Upper lobe of right lung (tissue), 1 donor: ENCODE measurements at regions not wholly inside any gene's neighbourhood (a gene's known extent, or its start where the extent isn't known, plus 50 kb on each side); places are given as distances from the start of the nearest gene placed in this dataset.

Experiments used
- ATAC-seq: fragments of 200-7000 bp; cut with Tn5 transposase; one replicate; pipeline ENCODE4 v1.9.1; 2020; ENCODE audit warnings: mild to moderate bottlenecking, moderate library complexity
- DNase-seq: peaks from one replicate; pipeline ENCODE4 v3.0.0-alpha.2; 2020
- H3K27ac ChIP-seq: fragments of 200-600 bp; one replicate; pipeline ENCODE4 v1.8.0; 2022
- H3K27me3 ChIP-seq: fragments of 200-600 bp; one replicate; pipeline ENCODE4 v1.8.0; 2022; ENCODE audit warnings: mild to moderate bottlenecking
- H3K36me3 ChIP-seq: fragments of 200-600 bp; one replicate; pipeline ENCODE4 v1.8.0; 2022
- H3K4me1 ChIP-seq: fragments of 200-600 bp; one replicate; pipeline ENCODE4 v1.8.0; 2022
- H3K4me3 ChIP-seq: fragments of 200-600 bp; one replicate; pipeline ENCODE4 v1.8.0; 2022; ENCODE audit warnings: mild to moderate bottlenecking
- H3K9me3 ChIP-seq: fragments of 200-600 bp; one replicate; pipeline ENCODE4 v1.8.0; 2022
- CTCF ChIP-seq: fragments of 200-600 bp; IDR thresholded peaks from one replicate; pipeline ENCODE4 v1.8.0; 2022; ENCODE audit warnings: antibody characterized with exemption
- intact Hi-C: fragments of 100-400 bp; cut with DNase I; formaldehyde crosslinking; loops from one replicate; pipeline ENCODE4 v1.11.0; 2022
- donor health status: DM: no; HTN: yes; CAD: no; lungs with severe emphysema.

GRCh38 chr16:60463986-60464385 is 1572.3 kb downstream of the CDH8 start:
- TF ChIP-seq CTCF, result no peak
- Histone ChIP-seq H3K36me3 (no peaks in the 10 kb centered on the region), H3K27ac (no peak overlapping the region), H3K4me1 (no peaks in the 10 kb centered on the region), H3K4me3 (no peak overlapping the region), H3K27me3 (no peaks in the 10 kb centered on the region), H3K9me3 (no peaks in the 10 kb centered on the region)
- intact Hi-C loops, result no loop called here
- ATAC-seq (no peak), DNase-seq (no peak)

GRCh38 chr16:60459463-60459862 is 1576.8 kb downstream of the CDH8 start:
- Histone ChIP-seq H3K9me3 (no peaks in the 10 kb centered on the region), H3K27ac (no peak overlapping the region), H3K27me3 (no peaks in the 10 kb centered on the region), H3K36me3 (no peaks in the 10 kb centered on the region), H3K4me3 (no peak overlapping the region), H3K4me1 (no peaks in the 10 kb centered on the region)
- no peak for DNase-seq
- no peak for TF ChIP-seq CTCF
- ATAC-seq, result no peak
- intact Hi-C loops, result no loop called here

- TF ChIP-seq CTCF, result no peak
- H3K4me1 ChIP-seq, result no peaks in the 10 kb centered on the region
- no peaks in the 10 kb centered on the region for H3K9me3 ChIP-seq
- H3K4me3 ChIP-seq, result no peak overlapping the region
- no peak for DNase-seq
- no peak overlapping the region for H3K27ac ChIP-seq
- no peak for ATAC-seq
- intact Hi-C loops, result no loop called here
- H3K27me3 ChIP-seq, result no peaks in the 10 kb centered on the region
- no peaks in the 10 kb centered on the region for H3K36me3 ChIP-seq
These were observed 1578.0 kb downstream of the CDH8 start for GRCh38 chr16:60458255-60458654.

DNA sequence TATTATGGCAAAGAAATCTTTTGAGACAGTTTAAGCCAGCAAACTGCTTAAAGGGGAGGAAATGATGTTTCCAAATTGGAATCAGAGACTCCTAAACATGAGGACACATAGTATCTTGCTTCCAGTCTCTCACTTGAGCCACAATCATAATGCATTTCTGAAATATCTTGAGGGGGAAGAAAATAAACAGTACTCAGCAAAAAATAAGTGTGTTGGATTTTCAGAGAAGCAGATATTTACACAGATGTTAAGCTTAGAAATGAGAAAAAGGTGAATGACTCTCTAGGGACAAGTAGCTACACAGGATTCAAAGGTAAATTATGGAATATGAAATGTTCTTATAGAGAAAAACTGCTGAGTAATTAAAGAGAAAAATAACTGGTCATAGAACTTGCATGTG is 1583.6 kb downstream of the CDH8 start:
- H3K9me3 ChIP-seq, result no peaks in the 10 kb centered on the region
- H3K27ac ChIP-seq, result no peak overlapping the region
- DNase-seq, result no peak
- no peak for ATAC-seq
- H3K4me1 ChIP-seq, result no peaks in the 10 kb centered on the region
- H3K36me3 ChIP-seq, result no peaks in the 10 kb centered on the region
- intact Hi-C loops, result no loop called here
- H3K4me3 ChIP-seq, result no peak overlapping the region
- no peak for TF ChIP-seq CTCF
- no peaks in the 10 kb centered on the region for H3K27me3 ChIP-seq

DNA sequence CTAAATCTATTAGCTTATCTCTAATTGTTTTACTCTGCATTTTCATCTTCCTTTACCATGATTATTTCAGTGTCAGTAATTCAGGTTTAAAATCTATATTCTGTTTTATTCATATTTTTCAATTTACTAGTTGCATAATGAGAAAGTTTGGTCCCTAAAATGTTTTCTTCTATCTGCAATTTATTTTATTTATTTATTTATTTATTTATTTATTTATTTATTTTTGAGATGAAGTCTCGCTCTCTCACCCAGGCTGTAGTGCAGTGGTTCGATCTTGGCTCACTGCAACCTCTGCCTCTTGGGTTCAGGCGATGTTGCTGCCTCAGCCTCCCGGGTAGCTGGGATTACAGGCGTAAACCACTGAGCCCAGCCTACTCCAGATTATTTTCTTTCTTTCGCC is 1597.3 kb downstream of the CDH8 start:
- no peak for TF ChIP-seq CTCF
- intact Hi-C loops, result no loop called here
- Histone ChIP-seq H3K27ac (no peak overlapping the region), H3K9me3 (no peaks in the 10 kb centered on the region), H3K4me1 (no peaks in the 10 kb centered on the region), H3K4me3 (no peak overlapping the region), H3K36me3 (no peaks in the 10 kb centered on the region), H3K27me3 (no peaks in the 10 kb centered on the region)
- no peak for ATAC-seq
- no peak for DNase-seq

- intact Hi-C loops, result no loop called here
- TF ChIP-seq CTCF, result no peak
- Histone ChIP-seq H3K27me3 (no peaks in the 10 kb centered on the region), H3K4me1 (no peaks in the 10 kb centered on the region), H3K36me3 (no peaks in the 10 kb centered on the region), H3K9me3 (no peaks in the 10 kb centered on the region), H3K4me3 (no peak overlapping the region), H3K27ac (no peak overlapping the region)
- DNase-seq, result no peak
- ATAC-seq, result no peak
These were observed 1603.8 kb downstream of the CDH8 start for GRCh38 chr16:60432472-60432871.
